ENCODE measurements at regions not wholly inside any gene's neighbourhood (a gene's known extent, or its start where the extent isn't known, plus 50 kb on each side); places are given as distances from the start of the nearest gene placed in this dataset.
"Not testable (repeated sequence)": the region's sequence is repeated elsewhere in the genome, so short reads cannot be mapped to it uniquely, and the experiment has no call there.

DNA sequence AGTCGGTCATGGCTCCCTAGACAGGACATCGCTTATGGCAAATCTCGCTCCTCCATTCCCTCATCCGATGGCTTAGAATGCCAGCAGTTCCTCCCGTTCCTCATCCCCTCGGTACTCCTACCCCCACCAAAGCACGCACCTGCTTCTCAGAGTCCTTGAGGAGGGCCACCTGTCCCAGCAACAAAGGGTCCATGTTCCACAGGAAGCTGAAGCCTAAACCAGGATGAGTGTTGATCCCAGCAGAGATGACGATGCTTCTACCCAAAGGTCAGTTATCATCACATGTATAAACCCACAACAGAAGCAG lies 111.2 kb downstream of the THBS2 start:
- DNase-seq, result no peak

DNA sequence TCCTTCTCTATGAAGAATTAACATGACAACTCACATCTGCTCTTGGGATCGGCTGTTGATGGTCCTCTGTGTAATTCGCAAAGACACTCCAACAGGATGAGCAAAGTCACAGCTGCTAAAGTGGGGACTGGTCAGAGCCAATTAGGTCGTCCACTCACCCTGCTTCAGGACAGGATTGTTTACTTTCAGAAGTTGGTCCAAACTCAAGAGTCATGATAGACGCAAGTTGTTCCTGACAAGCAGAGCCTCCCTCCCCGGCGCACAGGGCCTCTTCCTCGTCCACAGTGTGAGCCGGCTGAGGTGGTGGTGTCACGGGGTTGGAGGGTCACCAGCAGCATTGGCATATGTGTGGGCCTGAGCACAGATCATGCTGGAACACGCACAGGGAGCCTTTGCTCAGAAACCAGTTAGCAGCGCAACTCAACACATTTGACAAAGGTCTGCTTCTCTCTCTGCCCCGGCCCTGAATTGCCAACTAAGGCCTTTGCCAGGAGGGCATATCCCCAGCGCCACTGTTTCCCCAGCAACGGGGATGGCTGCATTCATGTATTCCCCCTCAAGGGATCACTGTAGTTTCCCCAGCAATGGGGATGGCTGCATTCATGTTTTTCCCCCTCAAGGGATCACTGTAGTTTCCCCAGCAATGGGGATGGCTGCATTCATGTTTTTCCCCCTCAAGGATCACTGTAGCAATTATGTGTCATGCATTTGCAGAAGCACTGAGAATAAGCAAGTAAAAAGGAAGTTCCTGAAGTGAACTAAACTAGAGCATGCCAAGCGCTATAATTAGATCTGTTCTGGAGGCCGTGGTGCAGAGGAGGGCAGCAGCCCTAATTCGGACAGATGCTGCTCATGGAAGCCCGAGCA lies 111.7 kb downstream of the THBS2 start:
- DNase-seq, result no peak

DNA sequence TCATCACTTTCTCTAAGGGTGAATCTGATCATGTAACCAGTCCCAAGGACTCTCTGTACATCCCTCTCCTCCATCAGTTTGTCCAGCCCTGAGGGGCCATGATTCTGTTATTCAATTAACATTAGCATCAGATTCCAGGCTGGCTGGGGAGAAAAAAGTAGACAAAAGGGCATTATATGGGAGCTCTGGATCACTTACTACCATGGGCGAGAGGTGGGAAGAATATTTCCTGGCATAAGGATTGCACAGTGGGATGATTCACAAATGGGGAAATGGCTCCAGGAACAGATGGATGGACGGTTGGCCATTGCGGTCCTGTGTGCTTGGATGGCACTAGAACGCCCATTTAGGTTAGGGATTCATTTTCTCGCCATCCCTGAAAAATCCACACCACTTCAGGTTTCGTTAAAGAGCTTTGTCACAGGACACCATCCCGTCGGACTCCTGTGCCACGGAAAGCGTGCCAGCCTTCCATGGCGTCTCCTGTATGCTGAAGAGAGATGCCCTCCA lies 112.6 kb downstream of the THBS2 start:
- DNase-seq, result no peak

DNA sequence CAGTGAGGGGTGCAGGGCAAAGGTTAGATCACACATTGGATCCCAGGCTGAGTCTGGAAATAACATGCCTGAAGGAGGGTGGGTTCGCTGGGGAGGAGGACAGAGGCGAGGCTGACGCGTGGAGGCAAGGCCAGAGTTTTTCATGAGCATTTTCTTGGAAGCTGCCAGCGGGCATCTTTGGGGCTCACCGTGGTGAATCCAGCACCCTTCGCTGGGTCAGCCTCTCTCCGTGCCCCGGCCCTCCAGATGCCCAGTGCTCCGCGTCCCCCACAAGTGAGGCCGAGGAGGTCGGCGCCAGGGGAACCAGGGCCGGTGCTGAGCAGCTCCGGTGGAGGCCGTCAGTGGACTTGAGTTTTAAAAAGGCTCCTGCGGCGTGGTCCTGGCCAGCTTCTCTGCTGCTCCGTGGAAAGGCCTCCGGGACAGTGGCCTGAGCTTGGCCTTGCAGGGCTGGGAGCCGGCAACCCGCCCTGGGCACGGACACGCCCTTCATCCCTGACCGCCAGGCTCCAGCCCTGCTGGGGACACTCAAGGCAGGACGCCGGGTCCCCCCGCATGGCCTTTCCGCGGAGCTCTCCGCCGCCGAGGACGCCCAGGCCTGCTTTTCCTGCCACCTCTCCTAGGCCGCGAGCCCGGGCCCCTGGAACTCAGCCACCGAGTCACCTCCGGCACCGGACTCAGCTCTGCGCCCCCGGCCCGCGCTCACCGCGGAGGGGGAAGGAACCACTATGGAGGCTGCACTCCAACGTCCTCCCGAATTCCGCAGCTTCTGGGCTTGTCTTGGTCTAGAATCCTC lies 114.3 kb downstream of the THBS2 start:
- DNase-seq, result no peak

- no peak for DNase-seq
These were observed 121.2 kb downstream of the THBS2 start for GRCh38 chr6:169132352-169132940.

GRCh38 chr6:169131390-169131789 lies 122.3 kb downstream of the THBS2 start:
- no peak for DNase-seq

GRCh38 chr6:169130113-169130512 lies 123.5 kb downstream of the THBS2 start:
- no peak for DNase-seq

DNA sequence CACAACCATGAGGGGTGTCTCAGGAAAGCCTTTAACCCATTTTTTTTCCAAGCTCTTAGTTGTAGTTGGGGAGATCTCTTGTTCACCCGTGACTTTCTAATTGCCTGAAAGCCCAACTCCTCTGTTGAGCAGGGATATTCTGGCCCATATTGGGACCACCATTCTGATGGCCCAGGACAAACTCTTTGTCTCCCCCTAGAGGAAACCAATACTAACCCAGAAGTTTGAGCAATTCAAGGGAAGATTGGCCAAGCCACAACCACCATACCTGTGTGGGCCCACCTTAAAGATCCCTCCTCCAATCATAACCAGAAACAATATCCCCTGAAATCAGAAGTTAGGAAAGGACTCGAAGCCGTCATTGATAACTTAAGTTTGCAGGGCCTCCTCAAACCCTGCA lies 132.6 kb downstream of the THBS2 start:
- DNase-seq, result no peak

- no peak for DNase-seq
These were observed 134.0 kb downstream of the THBS2 start for GRCh38 chr6:169119669-169120068.

GRCh38 chr6:169118346-169118830 lies 135.3 kb downstream of the THBS2 start:
- DNase-seq, result no peak

- DNase-seq, result no peak
These were observed 136.0 kb downstream of the THBS2 start for GRCh38 chr6:169117663-169118062.

DNA sequence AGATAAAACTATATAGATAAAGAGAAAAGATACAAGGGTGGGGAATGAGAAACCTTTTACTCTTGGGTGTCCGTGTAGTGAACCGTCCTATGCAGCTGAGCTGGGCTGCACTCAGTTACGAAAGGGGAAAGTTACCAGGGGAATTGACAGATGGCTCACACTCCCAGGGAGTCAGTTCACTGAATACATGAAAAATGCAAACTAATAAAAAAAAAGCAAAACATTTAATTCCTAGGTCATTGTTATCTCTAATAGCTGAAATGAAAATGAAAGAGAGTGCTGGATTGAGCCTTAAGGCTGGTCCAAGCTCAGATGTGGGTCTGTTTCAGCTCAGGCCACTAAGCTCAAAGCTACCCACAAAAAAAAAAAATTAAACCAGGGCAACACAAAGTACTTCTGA lies 138.0 kb downstream of the THBS2 start:
- no peak for DNase-seq

GRCh38 chr6:169114632-169115031 lies 139.0 kb downstream of the THBS2 start:
- not testable (repeated sequence) for DNase-seq

DNA sequence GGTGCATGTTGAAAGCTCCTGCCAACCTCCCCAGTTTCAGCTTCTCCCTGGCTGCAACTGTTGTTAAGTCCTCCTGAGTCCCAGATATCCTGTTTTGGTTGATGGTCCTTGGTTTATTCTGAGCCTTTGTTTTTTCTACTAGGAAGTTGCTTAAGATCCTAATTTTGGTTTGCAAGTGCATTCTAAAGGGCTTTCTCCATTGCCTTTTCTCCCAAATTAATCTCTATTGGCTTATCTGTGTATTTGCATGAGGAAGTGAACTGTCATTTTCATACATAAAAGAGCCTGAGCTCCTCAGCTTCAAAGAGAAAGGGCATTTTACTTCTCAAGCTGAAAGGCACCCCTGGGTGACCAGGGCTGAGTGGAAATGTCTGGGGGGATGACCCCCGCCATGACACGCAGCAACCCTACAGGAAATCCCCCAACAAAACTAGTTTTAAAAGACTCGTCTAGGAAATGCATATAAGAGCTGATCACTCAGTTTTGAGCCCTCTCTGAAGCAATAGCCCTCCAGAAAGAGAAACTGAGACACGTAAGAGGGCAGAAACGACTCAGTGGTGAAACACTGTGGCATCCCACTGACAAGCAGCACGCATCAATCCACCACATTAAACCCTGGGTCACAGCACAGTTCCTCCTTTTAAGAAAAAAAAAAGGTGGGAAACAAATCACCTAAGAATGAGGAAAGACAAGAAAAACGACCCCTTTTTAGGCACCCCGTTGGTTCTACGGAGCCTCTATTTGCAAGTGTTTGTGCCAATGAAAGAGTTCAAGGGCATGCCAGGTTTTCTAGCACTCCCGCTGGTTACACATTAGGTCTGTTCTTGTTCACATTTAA lies 140.9 kb downstream of the THBS2 start:
- no peak for DNase-seq

GRCh38 chr6:169111203-169111602 lies 142.4 kb downstream of the THBS2 start:
- DNase-seq, result no peak

DNA sequence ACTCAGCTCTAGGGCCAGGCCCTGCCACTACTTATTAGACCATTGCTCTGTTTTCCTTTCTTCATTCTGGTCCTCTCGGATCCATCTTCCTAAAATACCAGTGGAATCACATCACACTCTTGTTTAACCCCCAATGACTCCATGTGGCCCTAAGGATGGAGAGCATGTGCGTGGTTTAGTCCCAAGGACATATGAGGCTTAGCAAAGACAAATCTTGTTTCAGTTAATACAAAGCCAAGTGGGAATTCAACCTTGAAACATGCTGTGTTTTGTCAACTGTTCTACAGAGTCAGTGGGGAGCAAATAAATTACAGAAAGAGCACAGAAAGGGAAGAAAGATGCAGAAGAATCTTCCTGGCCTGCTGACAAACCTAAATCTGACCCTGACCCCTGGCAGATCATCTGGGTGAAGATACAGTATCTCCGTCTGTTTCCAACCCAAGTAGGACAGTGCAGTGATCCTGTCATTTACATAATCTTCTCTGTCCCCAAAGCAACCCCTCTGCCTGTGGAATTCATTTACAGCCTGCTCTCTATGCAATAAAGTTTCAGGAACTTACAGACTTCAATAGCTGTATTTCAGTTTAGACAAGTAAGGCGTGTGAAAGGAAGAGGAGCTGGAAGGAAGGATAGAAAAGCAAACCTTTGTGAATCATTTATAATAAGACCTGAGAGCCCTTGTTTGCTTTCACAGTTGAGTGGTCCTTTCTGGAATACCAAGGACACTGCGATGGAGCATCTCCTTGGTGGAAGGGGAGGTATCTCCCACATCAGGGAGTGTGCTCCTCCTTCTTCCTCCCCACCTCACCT lies 144.0 kb downstream of the THBS2 start:
- no peak for DNase-seq

GRCh38 chr6:169108753-169109152 lies 144.9 kb downstream of the THBS2 start:
- no peak for DNase-seq

GRCh38 chr6:169106176-169106575 lies 147.5 kb downstream of the THBS2 start:
- DNase-seq, result no peak

DNA sequence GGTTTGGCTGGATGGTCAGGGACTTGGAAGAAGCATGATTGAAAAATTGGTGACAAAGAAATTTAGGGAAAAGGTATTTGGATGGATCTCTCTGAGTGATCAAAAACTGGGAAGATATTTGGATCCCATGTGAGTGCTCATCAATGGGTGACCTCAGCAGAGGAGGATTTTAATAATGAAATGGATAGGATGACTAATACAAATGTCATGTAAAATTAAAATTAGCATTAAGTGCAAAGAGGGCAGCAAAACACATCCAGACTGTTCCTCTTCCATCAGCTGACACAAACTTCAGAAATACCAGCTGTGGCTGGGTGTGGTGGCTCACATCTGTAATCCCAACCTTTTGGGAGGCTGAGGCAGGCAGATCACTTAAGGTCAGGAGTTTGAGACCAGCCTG lies 151.7 kb downstream of the THBS2 start:
- DNase-seq, result no peak

GRCh38 chr6:169101036-169101805 lies 152.4 kb downstream of the THBS2 start:
- DNase-seq, result no peak

Data from stimulated activated CD4-positive, alpha-beta T cell treated with anti-CD3 and anti-CD28 coated beads, Interleukin-4, amount 100 ng/mL, for 4 hours (primary cell).